HL-60 (cell line): ENCODE measurements at regions not wholly inside any gene's neighbourhood (a gene's known extent, or its start where the extent isn't known, plus 50 kb on each side); places are given as distances from the start of the nearest gene placed in this dataset.

ENCODE experiments used
- GABPA ChIP-seq: IDR thresholded peaks from 2 replicates; pipeline ENCODE4 v1.6.1; 2012; ENCODE audit warnings: low read depth
- POLR2AphosphoS5 ChIP-seq: IDR thresholded peaks from 2 replicates; pipeline ENCODE4 v1.6.1; 2012; ENCODE audit warnings: low read depth
- SPI1 ChIP-seq: IDR thresholded peaks from 2 replicates; pipeline ENCODE4 v1.6.1; 2012; ENCODE audit warnings: low read depth, mild to moderate bottlenecking, borderline replicate concordance
- TF ChIP-seq, protein P1 (sequence below): IDR thresholded peaks from one replicate; pipeline ENCODE4 v1.5.1; 2011; ENCODE audit warnings: low read length, control low read depth, inconsistent platforms; ENCODE audit not compliant: insufficient read depth
- TF ChIP-seq, protein P2 (sequence below): IDR thresholded peaks from 2 replicates; pipeline ENCODE4 v1.6.1; 2012; ENCODE audit warnings: low read depth; ENCODE audit not compliant: insufficient replicate concordance

- TF ChIP-seq POLR2AphosphoS5 (no peak), GABPA (no peak), SPI1 (no peak)
- TF ChIP-seq, protein P1, sequence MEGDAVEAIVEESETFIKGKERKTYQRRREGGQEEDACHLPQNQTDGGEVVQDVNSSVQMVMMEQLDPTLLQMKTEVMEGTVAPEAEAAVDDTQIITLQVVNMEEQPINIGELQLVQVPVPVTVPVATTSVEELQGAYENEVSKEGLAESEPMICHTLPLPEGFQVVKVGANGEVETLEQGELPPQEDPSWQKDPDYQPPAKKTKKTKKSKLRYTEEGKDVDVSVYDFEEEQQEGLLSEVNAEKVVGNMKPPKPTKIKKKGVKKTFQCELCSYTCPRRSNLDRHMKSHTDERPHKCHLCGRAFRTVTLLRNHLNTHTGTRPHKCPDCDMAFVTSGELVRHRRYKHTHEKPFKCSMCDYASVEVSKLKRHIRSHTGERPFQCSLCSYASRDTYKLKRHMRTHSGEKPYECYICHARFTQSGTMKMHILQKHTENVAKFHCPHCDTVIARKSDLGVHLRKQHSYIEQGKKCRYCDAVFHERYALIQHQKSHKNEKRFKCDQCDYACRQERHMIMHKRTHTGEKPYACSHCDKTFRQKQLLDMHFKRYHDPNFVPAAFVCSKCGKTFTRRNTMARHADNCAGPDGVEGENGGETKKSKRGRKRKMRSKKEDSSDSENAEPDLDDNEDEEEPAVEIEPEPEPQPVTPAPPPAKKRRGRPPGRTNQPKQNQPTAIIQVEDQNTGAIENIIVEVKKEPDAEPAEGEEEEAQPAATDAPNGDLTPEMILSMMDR = no peak
- TF ChIP-seq, protein P2, sequence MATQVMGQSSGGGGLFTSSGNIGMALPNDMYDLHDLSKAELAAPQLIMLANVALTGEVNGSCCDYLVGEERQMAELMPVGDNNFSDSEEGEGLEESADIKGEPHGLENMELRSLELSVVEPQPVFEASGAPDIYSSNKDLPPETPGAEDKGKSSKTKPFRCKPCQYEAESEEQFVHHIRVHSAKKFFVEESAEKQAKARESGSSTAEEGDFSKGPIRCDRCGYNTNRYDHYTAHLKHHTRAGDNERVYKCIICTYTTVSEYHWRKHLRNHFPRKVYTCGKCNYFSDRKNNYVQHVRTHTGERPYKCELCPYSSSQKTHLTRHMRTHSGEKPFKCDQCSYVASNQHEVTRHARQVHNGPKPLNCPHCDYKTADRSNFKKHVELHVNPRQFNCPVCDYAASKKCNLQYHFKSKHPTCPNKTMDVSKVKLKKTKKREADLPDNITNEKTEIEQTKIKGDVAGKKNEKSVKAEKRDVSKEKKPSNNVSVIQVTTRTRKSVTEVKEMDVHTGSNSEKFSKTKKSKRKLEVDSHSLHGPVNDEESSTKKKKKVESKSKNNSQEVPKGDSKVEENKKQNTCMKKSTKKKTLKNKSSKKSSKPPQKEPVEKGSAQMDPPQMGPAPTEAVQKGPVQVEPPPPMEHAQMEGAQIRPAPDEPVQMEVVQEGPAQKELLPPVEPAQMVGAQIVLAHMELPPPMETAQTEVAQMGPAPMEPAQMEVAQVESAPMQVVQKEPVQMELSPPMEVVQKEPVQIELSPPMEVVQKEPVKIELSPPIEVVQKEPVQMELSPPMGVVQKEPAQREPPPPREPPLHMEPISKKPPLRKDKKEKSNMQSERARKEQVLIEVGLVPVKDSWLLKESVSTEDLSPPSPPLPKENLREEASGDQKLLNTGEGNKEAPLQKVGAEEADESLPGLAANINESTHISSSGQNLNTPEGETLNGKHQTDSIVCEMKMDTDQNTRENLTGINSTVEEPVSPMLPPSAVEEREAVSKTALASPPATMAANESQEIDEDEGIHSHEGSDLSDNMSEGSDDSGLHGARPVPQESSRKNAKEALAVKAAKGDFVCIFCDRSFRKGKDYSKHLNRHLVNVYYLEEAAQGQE = no peak
Measured at GRCh38 chr15:29563112-29563511, 259.2 kb downstream of the TJP1 start.
